Trophoblast cell (in vitro differentiated cells and primary cell): ENCODE measurements at regions not wholly inside any gene's neighbourhood (a gene's known extent, or its start where the extent isn't known, plus 50 kb on each side); places are given as distances from the start of the nearest gene placed in this dataset.

Experiments
- DNase-seq, 2 donors: peaks; one replicate each; pipeline ENCODE4 v3.0.0-alpha.2; 2016
- H2AFZ ChIP-seq: 2 replicates; pipeline ENCODE4 v1.6.1; 2013; ENCODE audit warnings: low read length, moderate library complexity, mild to moderate bottlenecking; ENCODE audit not compliant: insufficient read depth, poor library complexity
- H2AK5ac ChIP-seq: 2 replicates; pipeline ENCODE4 v1.6.1; 2013; ENCODE audit warnings: mild to moderate bottlenecking, low read length
- H2BK120ac ChIP-seq: 2 replicates; pipeline ENCODE4 v1.6.1; 2013; ENCODE audit warnings: low read length, mild to moderate bottlenecking, moderate library complexity; ENCODE audit not compliant: insufficient read depth, poor library complexity
- H2BK12ac ChIP-seq: 2 replicates; pipeline ENCODE4 v1.6.1; 2013; ENCODE audit warnings: mild to moderate bottlenecking, low read length, moderate library complexity
- H2BK5ac ChIP-seq: 2 replicates; pipeline ENCODE4 v1.6.1; 2013; ENCODE audit warnings: low read length, low read depth, moderate library complexity, mild to moderate bottlenecking; ENCODE audit not compliant: poor library complexity
- H3K14ac ChIP-seq: 2 replicates; pipeline ENCODE4 v1.6.1; 2013; ENCODE audit warnings: mild to moderate bottlenecking, low read length
- H3K18ac ChIP-seq: 2 replicates; pipeline ENCODE4 v1.6.1; 2013; ENCODE audit warnings: mild to moderate bottlenecking, low read length
- H3K23ac ChIP-seq: 2 replicates; pipeline ENCODE4 v1.6.1; 2013; ENCODE audit warnings: low read length
- H3K27ac ChIP-seq: 2 replicates; pipeline ENCODE4 v1.5.1; 2013; ENCODE audit warnings: low read depth, mild to moderate bottlenecking, inconsistent platforms, low read length, moderate library complexity
- H3K27me3 ChIP-seq: 2 replicates; pipeline ENCODE4 v1.6.1; 2013; ENCODE audit warnings: inconsistent platforms, mild to moderate bottlenecking, low read length, moderate library complexity; ENCODE audit not compliant: insufficient read depth
- H3K36me3 ChIP-seq, 2 experiments: 1 replicate in 1 of 2; 2 replicates in 1 of 2; pipeline ENCODE4 v1.6.1; 2013; ENCODE audit warnings: low read length in 2 of 2, mild to moderate bottlenecking in 2 of 2, moderate library complexity in 1 of 2; ENCODE audit not compliant: insufficient read depth in 2 of 2, control insufficient read depth in 1 of 2
- H3K4ac ChIP-seq: 2 replicates; pipeline ENCODE4 v1.6.1; 2013; ENCODE audit warnings: low read depth, mild to moderate bottlenecking, low read length, moderate library complexity
- H3K4me1 ChIP-seq, 2 experiments: 1 replicate in 1 of 2; 2 replicates in 1 of 2; pipeline ENCODE4 v1.6.1; 2013; ENCODE audit warnings: low read length in 2 of 2, mild to moderate bottlenecking in 2 of 2, moderate library complexity in 1 of 2; ENCODE audit not compliant: insufficient read depth in 2 of 2, control insufficient read depth in 1 of 2
- H3K4me2 ChIP-seq: 2 replicates; pipeline ENCODE4 v1.6.1; 2013; ENCODE audit warnings: inconsistent platforms, mild to moderate bottlenecking, low read length, moderate library complexity
- H3K4me3 ChIP-seq: 2 replicates; pipeline ENCODE4 v1.5.1; 2013; ENCODE audit warnings: mild to moderate bottlenecking, low read depth, low read length, inconsistent platforms
- H3K79me1 ChIP-seq: one replicate; pipeline ENCODE4 v1.6.1; 2013; ENCODE audit warnings: low read length
- H3K79me2 ChIP-seq: 2 replicates; pipeline ENCODE4 v1.6.1; 2013; ENCODE audit warnings: low read length, mild to moderate bottlenecking; ENCODE audit not compliant: control insufficient read depth, insufficient read depth, poor library complexity
- H3K9ac ChIP-seq: 2 replicates; pipeline ENCODE4 v1.6.1; 2013; ENCODE audit warnings: mild to moderate bottlenecking, low read length
- H3K9me3 ChIP-seq: 2 replicates; pipeline ENCODE4 v1.6.1; 2013; ENCODE audit warnings: low read depth, mild to moderate bottlenecking, control low read depth, inconsistent platforms, low read length; ENCODE audit not compliant: insufficient read depth
- H4K12ac ChIP-seq: 2 replicates; pipeline ENCODE4 v1.6.1; 2013; ENCODE audit warnings: low read depth, mild to moderate bottlenecking, low read length, moderate library complexity
- H4K8ac ChIP-seq: 2 replicates; pipeline ENCODE4 v1.6.1; 2013; ENCODE audit warnings: low read depth, mild to moderate bottlenecking, low read length, moderate library complexity
- H4K91ac ChIP-seq: one replicate; pipeline ENCODE4 v1.6.1; 2013; ENCODE audit warnings: low read depth, mild to moderate bottlenecking, low read length, moderate library complexity
- WGBS: extraction: QIAGEN DNeasy Blood & Tissue Kit; methylation state at CpG from one replicate; pipeline ENCODE4 v1.1.7; 2013; ENCODE audit warnings: missing lambda C conversion rate; ENCODE audit not compliant: insufficient read length, insufficient coverage; ENCODE audit errors: extremely low coverage; 5-methylcytosine and 5-hydroxymethylcytosine counted together

GRCh38 chr3:28917895-28918475 is 362.9 kb upstream of the RBMS3 start:
- Histone ChIP-seq H4K8ac (no peak overlapping the region), H3K4me2 (no peak overlapping the region), H3K9me3 (no peaks in the 10 kb centered on the region), H4K12ac (no peak overlapping the region), H2BK120ac (no peak overlapping the region), H3K4me3 (no peak overlapping the region), H2AFZ (no peak overlapping the region), H3K18ac (no peak overlapping the region), H3K27me3 (no peaks in the 10 kb centered on the region), H3K27ac (no peak overlapping the region), H2AK5ac (no peak overlapping the region), H3K9ac (no peak overlapping the region), H2BK5ac (no peak overlapping the region), H3K14ac (no peak overlapping the region), H3K4ac (no peak overlapping the region), H3K36me3 (no peaks in the 10 kb centered on the region), H3K23ac (no peak overlapping the region), H2BK12ac (no peak overlapping the region), H3K4me1 (no peaks in the 10 kb centered on the region), H3K79me2 (no peaks in the 10 kb centered on the region), H3K79me1 (no peaks in the 10 kb centered on the region), H4K91ac (no peak overlapping the region)
- no peak for DNase-seq
- no CpG with 5 or more reads among the region's 4 CpGs for WGBS

- Histone ChIP-seq H4K12ac (no peak overlapping the region), H3K4me3 (no peak overlapping the region), H3K9me3 (no peaks in the 10 kb centered on the region), H3K36me3 (no peaks in the 10 kb centered on the region), H3K18ac (no peak overlapping the region), H2AK5ac (no peak overlapping the region), H2BK5ac (no peak overlapping the region), H3K79me1 (no peaks in the 10 kb centered on the region), H3K4me2 (no peak overlapping the region), H2BK12ac (no peak overlapping the region), H3K4me1 (no peaks in the 10 kb centered on the region), H4K91ac (no peak overlapping the region), H3K79me2 (no peaks in the 10 kb centered on the region), H3K23ac (no peak overlapping the region), H3K27ac (no peak overlapping the region), H2BK120ac (no peak overlapping the region), H3K14ac (no peak overlapping the region), H2AFZ (no peak overlapping the region), H3K27me3 (no peaks in the 10 kb centered on the region), H3K4ac (no peak overlapping the region), H4K8ac (no peak overlapping the region), H3K9ac (no peak overlapping the region)
- WGBS: no CpG with 5 or more reads among the region's 3 CpGs
- DNase-seq: no peak
Measured at GRCh38 chr3:28922376-28922775, 358.5 kb upstream of the RBMS3 start.

GRCh38 chr3:28923994-28924393 is 356.9 kb upstream of the RBMS3 start:
- no peak overlapping the region for H2AFZ ChIP-seq

GRCh38 chr3:28924744-28925360 is 356.0 kb upstream of the RBMS3 start:
- H4K91ac ChIP-seq: no peak overlapping the region
- no peaks in the 10 kb centered on the region for H3K9me3 ChIP-seq
- WGBS: no CpG with 5 or more reads among the region's 1 CpG
- H2BK5ac ChIP-seq: no peak overlapping the region
- H2AFZ ChIP-seq: no peak overlapping the region
- no peak overlapping the region for H3K18ac ChIP-seq
- no peak overlapping the region for H3K23ac ChIP-seq
- no peak overlapping the region for H2BK120ac ChIP-seq
- no peak overlapping the region for H3K4me3 ChIP-seq
- no peak overlapping the region for H3K4ac ChIP-seq
- DNase-seq: no peak
- no peak overlapping the region for H4K8ac ChIP-seq
- no peak overlapping the region for H3K4me2 ChIP-seq
- H3K4me1 ChIP-seq: no peaks in the 10 kb centered on the region
- no peak overlapping the region for H4K12ac ChIP-seq
- H3K27me3 ChIP-seq: no peaks in the 10 kb centered on the region
- H3K79me2 ChIP-seq: no peaks in the 10 kb centered on the region
- no peak overlapping the region for H2AK5ac ChIP-seq
- H3K79me1 ChIP-seq: no peaks in the 10 kb centered on the region
- no peak overlapping the region for H3K9ac ChIP-seq
- no peak overlapping the region for H2BK12ac ChIP-seq
- no peaks in the 10 kb centered on the region for H3K36me3 ChIP-seq
- H3K14ac ChIP-seq: no peak overlapping the region
- H3K27ac ChIP-seq: no peak overlapping the region

More at GRCh38 chr3:28923994-28924393, 356.9 kb upstream of the RBMS3 start:
- no peaks in the 10 kb centered on the region for H3K79me1 ChIP-seq
- H3K4ac ChIP-seq: no peak overlapping the region
- no peak overlapping the region for H3K9ac ChIP-seq
- H2BK12ac ChIP-seq: no peak overlapping the region
- H3K27ac ChIP-seq: no peak overlapping the region
- H4K8ac ChIP-seq: no peak overlapping the region
- H3K4me1 ChIP-seq: no peaks in the 10 kb centered on the region
- H4K91ac ChIP-seq: no peak overlapping the region
- DNase-seq: no peak
- H3K18ac ChIP-seq: no peak overlapping the region
- no peaks in the 10 kb centered on the region for H3K79me2 ChIP-seq
- H4K12ac ChIP-seq: no peak overlapping the region
- no CpG with 5 or more reads among the region's 2 CpGs for WGBS
- no peaks in the 10 kb centered on the region for H3K9me3 ChIP-seq
- H3K36me3 ChIP-seq: no peaks in the 10 kb centered on the region
- no peak overlapping the region for H3K23ac ChIP-seq
- H3K14ac ChIP-seq: no peak overlapping the region
- H2BK5ac ChIP-seq: no peak overlapping the region
- H2AK5ac ChIP-seq: no peak overlapping the region
- no peak overlapping the region for H3K4me2 ChIP-seq
- H3K27me3 ChIP-seq: no peaks in the 10 kb centered on the region
- H2BK120ac ChIP-seq: no peak overlapping the region
- no peak overlapping the region for H3K4me3 ChIP-seq
